ENCODE measurements at regions not wholly inside any gene's neighbourhood (a gene's known extent, or its start where the extent isn't known, plus 50 kb on each side); places are given as distances from the start of the nearest gene placed in this dataset.
A peak's percentile ranks its signal among the peaks of the same experiment; 100 is the strongest.

DNA sequence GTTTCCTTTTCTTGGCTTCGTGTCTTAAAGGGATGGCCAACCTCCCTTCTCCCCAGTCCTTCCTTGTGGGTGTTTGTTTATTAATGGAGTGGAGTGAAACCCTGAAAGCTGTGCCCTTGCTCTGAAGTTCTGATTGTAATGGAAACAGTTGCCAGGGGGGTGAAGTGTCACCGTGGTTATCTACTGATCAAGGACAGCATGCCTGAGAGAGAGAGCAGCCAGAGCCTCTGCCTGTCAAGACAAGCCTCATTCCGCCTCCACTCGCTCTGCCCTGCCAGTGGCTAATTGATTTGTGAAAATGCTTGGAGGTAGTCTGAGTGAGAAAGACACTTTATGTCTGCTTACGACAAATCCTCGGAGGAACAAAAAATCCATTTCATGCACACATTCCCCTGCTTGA lies 143.7 kb upstream of the SLC30A5 start:
- DNase-seq (ENCODE audit: low spot score) (no peak), ATAC-seq (ENCODE audit: low FRiP score) (no peak)
- TF ChIP-seq, protein P1, sequence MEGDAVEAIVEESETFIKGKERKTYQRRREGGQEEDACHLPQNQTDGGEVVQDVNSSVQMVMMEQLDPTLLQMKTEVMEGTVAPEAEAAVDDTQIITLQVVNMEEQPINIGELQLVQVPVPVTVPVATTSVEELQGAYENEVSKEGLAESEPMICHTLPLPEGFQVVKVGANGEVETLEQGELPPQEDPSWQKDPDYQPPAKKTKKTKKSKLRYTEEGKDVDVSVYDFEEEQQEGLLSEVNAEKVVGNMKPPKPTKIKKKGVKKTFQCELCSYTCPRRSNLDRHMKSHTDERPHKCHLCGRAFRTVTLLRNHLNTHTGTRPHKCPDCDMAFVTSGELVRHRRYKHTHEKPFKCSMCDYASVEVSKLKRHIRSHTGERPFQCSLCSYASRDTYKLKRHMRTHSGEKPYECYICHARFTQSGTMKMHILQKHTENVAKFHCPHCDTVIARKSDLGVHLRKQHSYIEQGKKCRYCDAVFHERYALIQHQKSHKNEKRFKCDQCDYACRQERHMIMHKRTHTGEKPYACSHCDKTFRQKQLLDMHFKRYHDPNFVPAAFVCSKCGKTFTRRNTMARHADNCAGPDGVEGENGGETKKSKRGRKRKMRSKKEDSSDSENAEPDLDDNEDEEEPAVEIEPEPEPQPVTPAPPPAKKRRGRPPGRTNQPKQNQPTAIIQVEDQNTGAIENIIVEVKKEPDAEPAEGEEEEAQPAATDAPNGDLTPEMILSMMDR (IDR thresholded peaks at IDR 0.05), result no peak

DNA sequence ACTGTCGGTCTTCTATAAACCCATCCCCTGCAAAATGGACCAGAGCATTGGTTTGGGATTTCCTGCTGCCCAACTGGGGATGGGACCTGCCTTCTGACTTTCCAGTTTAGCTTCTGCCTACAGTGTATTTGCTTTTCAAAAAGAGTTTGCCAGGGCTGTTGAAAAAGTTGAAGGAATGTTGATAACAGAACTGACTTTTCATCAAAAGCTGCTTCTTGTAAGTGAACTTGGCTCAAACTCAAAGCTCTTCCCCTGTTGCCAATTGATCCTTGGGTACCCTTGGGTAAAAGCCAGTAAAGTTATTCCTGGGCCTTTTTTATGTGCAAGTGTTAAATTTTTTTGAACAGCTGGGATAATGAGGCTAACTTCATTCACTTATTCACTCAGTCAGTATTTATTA lies 142.9 kb upstream of the SLC30A5 start:
- no peak for DNase-seq (ENCODE audit: low spot score)
- TF ChIP-seq, protein P1 (IDR thresholded peaks at IDR 0.05), result no peak

DNA sequence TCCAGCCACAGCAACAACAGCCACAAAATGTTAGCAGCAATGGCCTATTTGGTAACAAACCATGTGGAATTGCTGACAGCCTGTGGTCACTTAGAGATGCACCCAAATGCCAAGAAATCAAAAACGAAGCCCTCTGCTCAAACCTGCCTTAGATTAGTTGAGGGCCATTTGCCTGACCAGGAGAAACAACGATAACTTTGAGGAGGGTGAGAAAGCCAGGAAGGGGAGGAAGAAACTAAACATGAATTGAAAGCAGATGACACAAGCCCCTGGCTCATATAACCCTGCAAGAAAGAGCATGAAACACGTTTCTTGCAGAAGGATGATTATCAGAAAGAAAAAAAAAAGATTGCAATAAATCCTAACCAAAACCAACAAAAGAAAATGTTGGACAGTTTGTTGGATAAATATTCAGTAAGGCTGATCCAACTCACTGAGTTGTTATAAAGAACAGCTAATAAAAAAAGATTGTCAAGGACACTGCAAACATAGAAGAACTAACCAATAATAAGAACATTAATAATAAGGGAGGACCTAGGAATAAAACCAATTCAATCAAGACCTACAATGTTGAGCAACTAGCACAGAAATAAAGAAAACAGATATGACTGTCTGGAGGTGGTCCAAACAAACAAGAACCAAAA lies 140.5 kb upstream of the SLC30A5 start:
- TF ChIP-seq, protein P1 (IDR thresholded peaks at IDR 0.05), result no peak
- ATAC-seq (ENCODE audit: low FRiP score) (no peak), DNase-seq (ENCODE audit: low spot score) (no peak)

More for the DNA sequence above, 142.9 kb upstream of the SLC30A5 start:
- ATAC-seq (ENCODE audit: low FRiP score), result no peak

DNA sequence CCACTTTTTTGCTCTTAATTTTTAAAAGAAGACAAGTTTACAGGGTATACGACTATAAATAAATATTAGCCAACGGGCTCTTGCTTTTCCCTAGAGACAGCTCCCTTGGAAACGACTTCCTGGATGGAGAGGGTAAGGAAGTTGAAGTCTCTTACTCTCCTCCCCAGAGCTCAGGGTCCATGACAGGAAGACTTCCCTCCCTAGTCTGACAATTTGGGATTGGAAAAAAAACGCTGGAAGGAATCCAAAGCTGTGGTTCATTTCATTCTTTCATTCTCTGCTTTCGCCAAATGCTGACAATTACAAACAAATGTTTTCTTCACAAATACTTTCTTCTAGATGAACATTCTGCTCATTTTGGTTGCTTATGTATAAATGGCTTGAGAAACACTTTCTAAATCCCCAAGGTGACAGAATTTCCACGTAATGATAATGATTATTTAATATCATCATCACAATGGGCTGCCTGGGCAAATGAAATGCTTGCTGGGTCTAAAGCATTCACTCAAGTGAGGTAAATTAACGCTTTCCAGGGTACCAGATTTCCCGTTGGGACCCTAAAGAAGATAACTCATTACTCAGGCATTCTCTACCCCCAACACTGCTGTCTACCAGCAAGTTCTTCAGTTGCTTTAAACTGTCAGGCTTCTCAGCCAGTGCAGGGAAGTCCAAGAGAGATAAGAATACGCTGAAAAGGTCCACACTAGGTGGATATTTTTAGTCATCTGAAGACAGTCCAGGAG lies 139.8 kb upstream of the SLC30A5 start:
- DNase-seq (ENCODE audit: low spot score) (no peak), ATAC-seq (ENCODE audit: low FRiP score) (peak; percentile 68)
- TF ChIP-seq, protein P1 (IDR thresholded peaks at IDR 0.05), result no peak

DNA sequence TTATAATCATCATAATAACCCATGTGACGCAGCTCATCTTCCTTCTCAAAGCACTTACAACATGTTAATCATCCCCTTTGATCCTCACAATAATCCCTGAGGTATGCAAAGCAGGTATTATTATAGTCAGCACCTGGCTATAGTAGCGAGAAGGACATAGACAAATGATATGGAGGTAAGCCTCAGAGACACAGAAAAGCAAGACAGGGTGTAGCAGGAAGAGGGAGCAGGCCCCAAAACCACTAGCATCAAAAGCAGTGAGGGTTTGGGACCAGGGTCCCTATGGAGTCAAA lies 139.2 kb upstream of the SLC30A5 start:
- DNase-seq (ENCODE audit: low spot score) (no peak), ATAC-seq (ENCODE audit: low FRiP score) (no peak)
- TF ChIP-seq, protein P1 (IDR thresholded peaks at IDR 0.05), result no peak

DNA sequence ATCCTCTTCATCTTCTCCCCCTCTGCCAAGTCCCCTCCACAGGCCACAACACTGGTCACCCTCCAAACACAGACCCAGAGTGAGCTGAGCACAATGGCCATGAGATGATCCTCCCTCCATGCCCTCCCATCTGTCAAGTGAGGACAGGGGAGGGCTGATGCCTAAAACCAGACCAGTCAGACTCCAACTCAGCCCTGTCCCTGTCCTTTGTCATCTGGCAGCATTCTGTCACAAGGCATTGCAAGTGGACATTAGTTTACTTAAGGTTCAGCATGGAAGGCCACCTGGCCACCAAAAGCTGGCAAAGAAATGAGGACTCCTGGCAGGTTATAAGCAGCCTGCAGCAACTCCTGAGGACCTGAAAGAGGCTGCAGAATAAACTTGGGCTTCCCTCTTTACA lies 136.2 kb upstream of the SLC30A5 start:
- TF ChIP-seq, protein P1 (IDR thresholded peaks at IDR 0.05), result no peak
- ATAC-seq (ENCODE audit: low FRiP score) (no peak), DNase-seq (ENCODE audit: low spot score) (no peak)

DNA sequence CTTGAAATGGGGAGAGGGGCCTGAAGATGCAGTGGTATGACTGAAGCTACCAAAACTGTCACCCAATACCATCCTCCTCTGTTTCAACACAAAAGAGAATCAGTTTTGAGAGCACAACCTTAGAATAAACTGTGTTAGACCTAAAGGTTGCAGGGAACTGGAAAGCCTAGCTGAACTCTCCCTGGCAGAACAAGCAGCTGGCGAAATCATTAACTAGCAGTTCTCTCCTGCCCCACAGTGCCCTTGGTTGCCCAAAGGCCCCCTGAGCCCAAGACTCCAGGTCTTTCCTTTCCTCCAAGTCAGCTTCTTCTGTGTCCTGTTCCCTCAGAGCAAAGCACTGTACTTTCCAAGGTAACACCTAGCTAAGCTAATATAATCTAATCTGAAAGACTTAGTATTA lies 135.4 kb upstream of the SLC30A5 start:
- TF ChIP-seq, protein P1 (IDR thresholded peaks at IDR 0.05), result no peak
- no peak for DNase-seq (ENCODE audit: low spot score)
- no peak for ATAC-seq (ENCODE audit: low FRiP score)

All from omental fat pad (tissue), 3 donors.